H1 (cell line): ENCODE measurements at regions not wholly inside any gene's neighbourhood (a gene's known extent, or its start where the extent isn't known, plus 50 kb on each side); places are given as distances from the start of the nearest gene placed in this dataset.

Source experiments
- TF ChIP-seq, protein P1 (sequence below): IDR thresholded peaks from 2 replicates; pipeline ENCODE4 v1.6.1; 2012; ENCODE audit warnings: low read length, inconsistent platforms

DNA sequence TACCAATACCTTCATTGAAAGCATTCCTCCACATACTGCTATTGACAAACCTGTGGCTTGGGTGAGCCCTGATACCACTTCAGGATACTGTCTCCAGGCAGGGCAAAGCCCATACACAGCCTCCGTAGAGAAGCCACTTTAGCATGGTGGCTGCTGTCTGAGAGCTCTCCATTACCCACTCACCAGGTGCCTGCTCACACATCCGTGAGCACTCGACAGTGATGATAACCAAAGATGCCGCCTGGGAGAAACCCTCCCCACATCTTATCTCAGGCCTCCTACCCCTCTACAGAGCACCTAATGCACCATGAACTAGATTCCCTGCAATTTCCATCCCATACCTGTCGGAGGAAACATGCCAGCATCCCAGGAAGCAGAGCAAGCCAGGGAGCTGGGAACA, 57.6 kb upstream of the KLHL29 start (continued):
- TF ChIP-seq, protein P1, sequence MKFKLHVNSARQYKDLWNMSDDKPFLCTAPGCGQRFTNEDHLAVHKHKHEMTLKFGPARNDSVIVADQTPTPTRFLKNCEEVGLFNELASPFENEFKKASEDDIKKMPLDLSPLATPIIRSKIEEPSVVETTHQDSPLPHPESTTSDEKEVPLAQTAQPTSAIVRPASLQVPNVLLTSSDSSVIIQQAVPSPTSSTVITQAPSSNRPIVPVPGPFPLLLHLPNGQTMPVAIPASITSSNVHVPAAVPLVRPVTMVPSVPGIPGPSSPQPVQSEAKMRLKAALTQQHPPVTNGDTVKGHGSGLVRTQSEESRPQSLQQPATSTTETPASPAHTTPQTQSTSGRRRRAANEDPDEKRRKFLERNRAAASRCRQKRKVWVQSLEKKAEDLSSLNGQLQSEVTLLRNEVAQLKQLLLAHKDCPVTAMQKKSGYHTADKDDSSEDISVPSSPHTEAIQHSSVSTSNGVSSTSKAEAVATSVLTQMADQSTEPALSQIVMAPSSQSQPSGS, result no peak
